IMR-90 (cell line): ENCODE measurements at regions not wholly inside any gene's neighbourhood (a gene's known extent, or its start where the extent isn't known, plus 50 kb on each side); places are given as distances from the start of the nearest gene placed in this dataset.

Experiments used
- ATAC-seq: fragments of 200-7000 bp; cut with Tn5 transposase; 2 replicates; pipeline ENCODE4 v1.9.1; 2020; ENCODE audit warnings: low read depth, mild to moderate bottlenecking, moderate library complexity
- BruUV-seq: library from RNA; stranded (reverse); fragments of 400-500 nt; replicated peaks from 2 replicates; lab custom pipeline; 2021; lab: Mats Ljungman, UMichigan
- CTCF ChIA-PET: fragments of 300-600 bp; formaldehyde crosslinking; extraction: SDS; loops from one replicate; lab custom pipeline; 2021; ENCODE audit warnings: antibody characterized with exemption; lab: Yijun Ruan, JAX
- POLR2A ChIA-PET: fragments of 300-600 bp; sonication (Branson Sonifier 250); formaldehyde crosslinking; loops from one replicate; lab custom pipeline; 2022; ENCODE audit warnings: antibody characterized with exemption; ENCODE audit not compliant: unreplicated experiment; lab: Charles Lee
- DNase-seq: peaks from one replicate; pipeline ENCODE4 v3.0.0; 2013
- H2AFZ ChIP-seq: replicated peaks from 2 replicates; pipeline ENCODE3; 2013; ENCODE audit warnings: low read length, mild to moderate bottlenecking; ENCODE audit not compliant: poor library complexity
- H2AK5ac ChIP-seq: 2 replicates; pipeline ENCODE4 v1.6.1; 2013; ENCODE audit warnings: low read depth, low read length, inconsistent platforms
- H2AK9ac ChIP-seq: replicated peaks from 2 replicates; pipeline ENCODE3; 2013; ENCODE audit warnings: mild to moderate bottlenecking, low read depth, low read length, moderate library complexity; ENCODE audit not compliant: poor library complexity
- H2BK120ac ChIP-seq: 2 replicates; pipeline ENCODE4 v1.6.1; 2013; ENCODE audit warnings: low read depth, low read length, inconsistent platforms
- H2BK15ac ChIP-seq: 3 replicates; pipeline ENCODE4 v1.6.1; 2013; ENCODE audit warnings: low read depth, low read length, inconsistent platforms
- H2BK20ac ChIP-seq: 2 replicates; pipeline ENCODE4 v1.6.1; 2013; ENCODE audit warnings: low read depth, mild to moderate bottlenecking, inconsistent platforms, low read length, moderate library complexity
- H2BK5ac ChIP-seq: 2 replicates; pipeline ENCODE4 v1.6.1; 2013; ENCODE audit warnings: mild to moderate bottlenecking, low read depth, low read length, inconsistent platforms; ENCODE audit not compliant: poor library complexity, severe bottlenecking
- H3K14ac ChIP-seq: replicated peaks from 2 replicates; pipeline ENCODE4 v1.6.1; 2013; ENCODE audit warnings: low read depth, low read length, inconsistent platforms
- H3K18ac ChIP-seq: 2 replicates; pipeline ENCODE4 v1.6.1; 2013; ENCODE audit warnings: low read depth, low read length, control low read depth
- H3K23ac ChIP-seq: 2 replicates; pipeline ENCODE4 v1.6.1; 2013; ENCODE audit warnings: low read depth, low read length, inconsistent platforms
- H3K27ac ChIP-seq: 2 replicates; pipeline ENCODE4 v1.5.1; 2013; ENCODE audit warnings: mild to moderate bottlenecking, control low read depth, low read length; ENCODE audit not compliant: insufficient read depth
- H3K27me3 ChIP-seq: 2 replicates; pipeline ENCODE4 v1.6.1; 2013; ENCODE audit warnings: low read length; ENCODE audit not compliant: control insufficient read depth, insufficient read depth
- H3K36me3 ChIP-seq: 2 replicates; pipeline ENCODE4 v1.6.1; 2013; ENCODE audit warnings: low read length, mixed read lengths; ENCODE audit not compliant: control insufficient read depth, insufficient read depth
- H3K4ac ChIP-seq: 2 replicates; pipeline ENCODE4 v1.6.1; 2013; ENCODE audit warnings: low read depth, low read length, inconsistent platforms
- H3K4me1 ChIP-seq: 2 replicates; pipeline ENCODE4 v1.6.1; 2013; ENCODE audit warnings: low read length, mixed read lengths; ENCODE audit not compliant: control insufficient read depth, insufficient read depth
- H3K4me2 ChIP-seq: 2 replicates; pipeline ENCODE4 v1.6.1; 2013; ENCODE audit warnings: low read depth, mild to moderate bottlenecking, control low read depth, low read length, moderate library complexity
- H3K4me3 ChIP-seq: 2 replicates; pipeline ENCODE4 v1.5.1; 2013; ENCODE audit warnings: low read depth, mild to moderate bottlenecking, control low read depth, low read length, moderate library complexity; ENCODE audit not compliant: insufficient read depth
- H3K56ac ChIP-seq: 2 replicates; pipeline ENCODE4 v1.6.1; 2013; ENCODE audit warnings: low read length, inconsistent platforms; ENCODE audit not compliant: insufficient read depth; ENCODE audit errors: extremely low read depth
- H3K79me1 ChIP-seq, 2 experiments: 2 replicates each; pipeline ENCODE4 v1.6.1; 2013; ENCODE audit warnings: low read length in 2 of 2, inconsistent platforms in 1 of 2, low read depth in 1 of 2
- H3K9ac ChIP-seq: 2 replicates; pipeline ENCODE4 v1.6.1; 2013; ENCODE audit warnings: low read depth, low read length, control low read depth
- H3K9me1 ChIP-seq: 2 replicates; pipeline ENCODE4 v1.6.1; 2013; ENCODE audit warnings: low read length, inconsistent platforms; ENCODE audit not compliant: insufficient read depth
- H3K9me3 ChIP-seq: 2 replicates; pipeline ENCODE4 v1.6.1; 2013; ENCODE audit warnings: low read length; ENCODE audit not compliant: control insufficient read depth, insufficient read depth
- H4K20me1 ChIP-seq: 2 replicates; pipeline ENCODE4 v1.6.1; 2013; ENCODE audit warnings: low read length, inconsistent platforms; ENCODE audit not compliant: insufficient read depth
- H4K5ac ChIP-seq: 2 replicates; pipeline ENCODE4 v1.6.1; 2013; ENCODE audit warnings: mild to moderate bottlenecking, low read depth, low read length, control low read depth
- H4K8ac ChIP-seq, 2 experiments: 2 replicates each; pipeline ENCODE4 v1.6.1; 2013; ENCODE audit warnings: low read depth in 2 of 2, low read length in 2 of 2, control low read depth in 1 of 2, inconsistent platforms in 1 of 2
- H4K91ac ChIP-seq: 2 replicates; pipeline ENCODE4 v1.6.1; 2013; ENCODE audit warnings: low read depth, low read length, inconsistent platforms; ENCODE audit not compliant: insufficient read depth
- SMC3 ChIP-seq: fragments of 150-350 bp; IDR thresholded peaks from 2 replicates; pipeline ENCODE4 v1.6.1; 2016; ENCODE audit warnings: low read depth, mild to moderate bottlenecking, antibody characterized with exemption, low read length, moderate library complexity
- dilution Hi-C: fragments of 300-500 bp; cut with HindIII; formaldehyde crosslinking; loops from one replicate; pipeline ENCODE4 v1.14.3; 2018; ENCODE audit warnings: low sequenced_read_pairs; ENCODE audit not compliant: unreplicated experiment
- in situ Hi-C: fragments of 300-500 bp; cut with MboI; formaldehyde crosslinking; loops from 3 replicates; pipeline ENCODE4 v1.14.3; 2019; ENCODE audit warnings: low sequenced_read_pairs, inconsistent platforms, mixed read lengths
- intact Hi-C: fragments of 100-400 bp; cut with micrococcal nuclease; formaldehyde crosslinking; loops from 2 replicates; pipeline ENCODE4 v1.10.0; 2022
- TF ChIP-seq, protein P1 (sequence below): fragments of 150-350 bp; IDR thresholded peaks from 2 replicates; pipeline ENCODE4 v1.6.1; 2016; ENCODE audit warnings: low read depth, mild to moderate bottlenecking, low read length, moderate library complexity, borderline replicate concordance

DNA sequence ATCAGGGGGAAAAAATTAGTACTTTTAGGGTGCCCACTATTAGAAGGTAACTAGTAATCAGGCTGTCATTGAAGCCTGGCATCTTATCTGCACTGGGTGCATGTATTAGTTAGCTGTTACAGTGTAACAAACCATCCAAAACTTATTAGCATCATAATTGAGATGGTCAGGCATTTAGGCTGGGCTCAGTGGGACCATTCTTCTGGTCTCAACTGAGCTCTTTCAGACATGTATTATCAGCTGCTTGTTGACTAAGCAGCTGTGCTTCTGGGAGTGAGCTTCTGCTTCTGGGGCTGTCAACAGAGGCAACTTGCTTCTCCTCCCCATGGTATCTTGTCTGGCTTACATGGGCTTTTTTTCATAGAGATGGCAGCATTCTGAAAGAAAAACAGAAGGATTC lies 154.0 kb upstream of the ZNF92 start:
- Histone ChIP-seq H2BK5ac (no peak overlapping the region), H4K20me1 (no peaks in the 10 kb centered on the region), H3K27me3 (no peaks in the 10 kb centered on the region), H3K18ac (no peak overlapping the region), H3K23ac (no peak overlapping the region), H3K4me3 (no peak overlapping the region), H2AK5ac (no peak overlapping the region), H4K5ac (no peak overlapping the region), H3K9me1 (no peaks in the 10 kb centered on the region), H2AK9ac (no peak overlapping the region), H4K8ac (no peak overlapping the region), H3K36me3 (no peaks in the 10 kb centered on the region), H3K4me2 (no peak overlapping the region), H2AFZ (no peak overlapping the region), H3K9ac (no peak overlapping the region), H4K91ac (no peak overlapping the region), H2BK15ac (no peak overlapping the region), H3K14ac (no peak overlapping the region), H3K56ac (no peak overlapping the region), H3K9me3 (no peaks in the 10 kb centered on the region), H3K79me1 (no peaks in the 10 kb centered on the region), H3K4ac (no peak overlapping the region), H2BK20ac (no peak overlapping the region), H3K4me1 (no peaks in the 10 kb centered on the region), H2BK120ac (no peak overlapping the region), H3K27ac (no peak overlapping the region)
- intact Hi-C loops, result loop anchor here (5.0 kb wide), 1 partner anchor 53 kb away; no protein-coding TSS in a partner anchor
- in situ Hi-C loops, result no loop called here
- ChIA-PET CTCF (no interaction called here), POLR2A (no interaction called here)
- TF ChIP-seq, protein P1, sequence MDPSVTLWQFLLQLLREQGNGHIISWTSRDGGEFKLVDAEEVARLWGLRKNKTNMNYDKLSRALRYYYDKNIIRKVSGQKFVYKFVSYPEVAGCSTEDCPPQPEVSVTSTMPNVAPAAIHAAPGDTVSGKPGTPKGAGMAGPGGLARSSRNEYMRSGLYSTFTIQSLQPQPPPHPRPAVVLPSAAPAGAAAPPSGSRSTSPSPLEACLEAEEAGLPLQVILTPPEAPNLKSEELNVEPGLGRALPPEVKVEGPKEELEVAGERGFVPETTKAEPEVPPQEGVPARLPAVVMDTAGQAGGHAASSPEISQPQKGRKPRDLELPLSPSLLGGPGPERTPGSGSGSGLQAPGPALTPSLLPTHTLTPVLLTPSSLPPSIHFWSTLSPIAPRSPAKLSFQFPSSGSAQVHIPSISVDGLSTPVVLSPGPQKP, result no peak
- TF ChIP-seq SMC3, result no peak
- no peak for DNase-seq
- no peak for ATAC-seq
- dilution Hi-C loops, result no loop called here
- no TSS peak for BruUV-seq
